ENCODE measurements at regions not wholly inside any gene's neighbourhood (a gene's known extent, or its start where the extent isn't known, plus 50 kb on each side); places are given as distances from the start of the nearest gene placed in this dataset.

DNA sequence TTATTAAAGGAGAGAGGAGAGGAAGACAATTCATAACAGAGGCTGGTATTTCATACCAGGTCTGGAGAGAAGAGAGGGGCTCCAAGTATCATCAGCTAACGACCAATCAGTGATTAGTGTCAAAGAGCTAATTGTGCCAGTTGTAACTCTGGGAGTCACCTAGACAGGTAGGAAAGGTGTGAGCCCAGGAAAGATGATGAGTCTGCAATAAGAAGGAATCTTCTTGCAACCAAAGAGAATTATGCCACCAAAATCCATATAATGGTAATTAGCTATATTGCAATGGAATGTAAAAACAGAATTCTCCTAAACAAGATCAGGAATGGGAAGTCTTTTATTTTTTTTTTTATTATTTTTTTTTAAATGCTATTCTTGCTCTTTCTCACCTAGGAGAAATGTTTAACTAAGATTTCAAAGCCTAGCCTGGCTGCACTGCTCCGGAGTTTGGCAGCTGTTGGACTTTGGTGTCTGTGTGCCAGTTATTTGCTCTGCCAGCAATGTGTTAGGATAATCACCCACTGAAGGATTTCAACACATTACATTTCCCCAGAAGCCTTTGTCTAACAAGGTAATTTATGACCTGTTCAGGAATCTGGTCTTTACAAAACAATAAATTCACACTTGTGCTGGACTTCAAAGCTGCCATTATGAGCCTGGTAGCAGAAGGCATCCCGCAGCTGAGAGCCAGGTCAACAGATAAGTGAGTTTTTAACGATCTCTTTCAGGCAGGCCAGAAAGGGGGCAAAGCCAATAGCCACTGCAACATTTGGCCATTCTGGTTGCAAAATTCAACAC lies 89.4 kb downstream of the FOXB1 start:
- Histone ChIP-seq H3K27ac (replicated peaks; ENCODE audit: low read length) (no peak overlapping the region), H3K27me3 (ENCODE audit: control insufficient read depth in 3 of 3, insufficient read depth in 3 of 3, low read depth in 1 of 3, low read length in 3 of 3) (no peaks in the 10 kb centered on the region), H4K8ac (ENCODE audit: low read depth, low read length) (no peak overlapping the region), H3K4ac (ENCODE audit: low read length) (no peak overlapping the region), H3K36me3 (replicated peaks in 1 of 2; ENCODE audit: control insufficient read depth in 2 of 2, insufficient read depth in 2 of 2, low read length in 2 of 2) (no peaks in the 10 kb centered on the region), H3K23ac (ENCODE audit: low read depth, low read length, poor library complexity) (no peak overlapping the region), H2BK15ac (ENCODE audit: low read length) (no peak overlapping the region), H3K9me3 (replicated peaks in 1 of 2; ENCODE audit: control insufficient read depth in 2 of 2, insufficient read depth in 1 of 2, low read depth in 1 of 2, low read length in 2 of 2) (peaks cover 0 to 14% of the 10 kb centered on the region in 2 donors), H2BK120ac (ENCODE audit: low read depth, low read length) (no peak overlapping the region), H3K14ac (ENCODE audit: low read length) (no peak overlapping the region), H3K18ac (ENCODE audit: low read length) (no peak overlapping the region), H2AFZ (ENCODE audit: low read length) (no peak overlapping the region), H2BK12ac (ENCODE audit: low read length) (no peak overlapping the region), H3K4me3 (ENCODE audit: low read length in 2 of 2) (no peak overlapping the region), H3K4me2 (ENCODE audit: insufficient read depth, low read length, poor library complexity, severe bottlenecking) (no peak overlapping the region), H3K9ac (ENCODE audit: low read depth, low read length, poor library complexity) (no peak overlapping the region), H2AK5ac (ENCODE audit: low read depth, low read length) (no peak overlapping the region), H3K4me1 (ENCODE audit: control insufficient read depth in 2 of 2, insufficient read depth in 1 of 2, low read depth in 1 of 2, low read length in 2 of 2) (peaks cover 0 to 2% of the 10 kb centered on the region in 2 donors), H3K79me1 (ENCODE audit: low read depth, low read length) (no peaks in the 10 kb centered on the region), H4K91ac (ENCODE audit: low read depth, low read length, poor library complexity) (no peak overlapping the region), H2BK5ac (ENCODE audit: low read length) (no peak overlapping the region)
- no CpG with 5 or more reads among the region's 4 CpGs for WGBS, 2 donors (ENCODE audit: extremely low coverage in 2 of 2, insufficient read length in 2 of 2, insufficient replicate concordance in 1 of 2)
- no peak for DNase-seq (ENCODE audit: low spot score)

DNA sequence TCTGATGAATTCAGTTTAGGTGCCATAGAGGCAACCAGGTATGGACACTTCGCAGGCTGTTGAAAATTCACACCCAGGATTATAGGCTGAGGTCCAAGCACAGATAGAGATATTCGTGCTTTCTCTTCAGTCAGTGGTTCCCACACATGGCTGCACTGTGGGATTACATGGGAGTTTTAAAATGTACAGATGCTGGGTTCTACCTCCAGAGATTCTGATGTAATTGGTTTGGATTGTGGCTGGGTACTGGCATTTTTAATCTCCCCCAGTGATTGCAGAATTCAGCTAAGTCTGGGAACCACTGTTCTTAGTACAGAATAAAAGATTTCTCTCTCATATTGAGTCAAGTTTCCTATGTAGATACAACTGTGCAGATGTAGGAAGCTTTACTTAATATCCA lies 91.6 kb downstream of the FOXB1 start:
- H3K4me1 ChIP-seq (ENCODE audit: control insufficient read depth in 2 of 2, insufficient read depth in 1 of 2, low read depth in 1 of 2, low read length in 2 of 2) = peaks cover 0 to 2% of the 10 kb centered on the region in 2 donors
- H4K8ac ChIP-seq (ENCODE audit: low read depth, low read length) = no peak overlapping the region
- no peak overlapping the region for H3K4me3 ChIP-seq (ENCODE audit: low read length in 2 of 2)
- H2BK15ac ChIP-seq (ENCODE audit: low read length) = no peak overlapping the region
- no peaks in the 10 kb centered on the region for H3K79me1 ChIP-seq (ENCODE audit: low read depth, low read length)
- no peak for DNase-seq (ENCODE audit: low spot score)
- no peak overlapping the region for H3K4ac ChIP-seq (ENCODE audit: low read length)
- H3K27ac ChIP-seq (replicated peaks; ENCODE audit: low read length) = no peak overlapping the region
- no peak overlapping the region for H2BK120ac ChIP-seq (ENCODE audit: low read depth, low read length)
- H2AFZ ChIP-seq (ENCODE audit: low read length) = no peak overlapping the region
- H3K27me3 ChIP-seq (ENCODE audit: control insufficient read depth in 3 of 3, insufficient read depth in 3 of 3, low read depth in 1 of 3, low read length in 3 of 3) = no peaks in the 10 kb centered on the region
- no peak overlapping the region for H2BK12ac ChIP-seq (ENCODE audit: low read length)
- H3K23ac ChIP-seq (ENCODE audit: low read depth, low read length, poor library complexity) = no peak overlapping the region
- peaks cover 0 to 14% of the 10 kb centered on the region in 2 donors for H3K9me3 ChIP-seq (replicated peaks in 1 of 2; ENCODE audit: control insufficient read depth in 2 of 2, insufficient read depth in 1 of 2, low read depth in 1 of 2, low read length in 2 of 2)
- H3K18ac ChIP-seq (ENCODE audit: low read length) = no peak overlapping the region
- H3K36me3 ChIP-seq (replicated peaks in 1 of 2; ENCODE audit: control insufficient read depth in 2 of 2, insufficient read depth in 2 of 2, low read length in 2 of 2) = no peaks in the 10 kb centered on the region
- no peak overlapping the region for H3K4me2 ChIP-seq (ENCODE audit: insufficient read depth, low read length, poor library complexity, severe bottlenecking)
- no peak overlapping the region for H4K91ac ChIP-seq (ENCODE audit: low read depth, low read length, poor library complexity)
- no peak overlapping the region for H3K14ac ChIP-seq (ENCODE audit: low read length)
- no CpG with 5 or more reads among the region's 2 CpGs for WGBS, 2 donors (ENCODE audit: extremely low coverage in 2 of 2, insufficient read length in 2 of 2, insufficient replicate concordance in 1 of 2)
- H3K9ac ChIP-seq (ENCODE audit: low read depth, low read length, poor library complexity) = no peak overlapping the region
- no peak overlapping the region for H2AK5ac ChIP-seq (ENCODE audit: low read depth, low read length)
- H2BK5ac ChIP-seq (ENCODE audit: low read length) = no peak overlapping the region

DNA sequence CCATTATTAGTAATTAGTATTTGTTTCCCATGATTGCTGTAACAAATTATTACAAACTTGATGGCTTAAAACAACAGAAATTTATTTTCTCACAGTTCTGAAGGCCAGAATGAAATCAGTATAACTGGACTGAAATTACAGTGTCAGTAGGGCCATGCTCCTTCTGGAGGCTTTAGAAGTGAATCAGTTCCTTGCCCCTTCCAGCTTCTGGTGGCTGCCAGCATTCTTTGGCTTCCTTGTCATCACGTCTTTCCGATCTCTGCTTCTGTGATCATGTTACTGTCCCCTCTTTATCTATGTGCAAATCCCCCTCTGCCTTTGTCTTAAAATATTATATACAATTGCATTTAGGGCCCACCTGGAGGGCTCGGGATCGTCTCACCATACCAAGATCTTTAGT lies 92.0 kb downstream of the FOXB1 start:
- H2BK120ac ChIP-seq (ENCODE audit: low read depth, low read length) = no peak overlapping the region
- no peaks in the 10 kb centered on the region for H3K27me3 ChIP-seq (ENCODE audit: control insufficient read depth in 3 of 3, insufficient read depth in 3 of 3, low read depth in 1 of 3, low read length in 3 of 3)
- no peak overlapping the region for H3K9ac ChIP-seq (ENCODE audit: low read depth, low read length, poor library complexity)
- WGBS, 2 donors (ENCODE audit: extremely low coverage in 2 of 2, insufficient read length in 2 of 2, insufficient replicate concordance in 1 of 2) = no CpG with 5 or more reads among the region's 4 CpGs
- no peak overlapping the region for H3K4me3 ChIP-seq (ENCODE audit: low read length in 2 of 2)
- no peak overlapping the region for H2BK12ac ChIP-seq (ENCODE audit: low read length)
- no peak overlapping the region for H3K23ac ChIP-seq (ENCODE audit: low read depth, low read length, poor library complexity)
- no peak overlapping the region for H4K8ac ChIP-seq (ENCODE audit: low read depth, low read length)
- peaks cover 0 to 14% of the 10 kb centered on the region in 2 donors for H3K9me3 ChIP-seq (replicated peaks in 1 of 2; ENCODE audit: control insufficient read depth in 2 of 2, insufficient read depth in 1 of 2, low read depth in 1 of 2, low read length in 2 of 2)
- H3K4ac ChIP-seq (ENCODE audit: low read length) = no peak overlapping the region
- no peak overlapping the region for H2AK5ac ChIP-seq (ENCODE audit: low read depth, low read length)
- no peak overlapping the region for H2AFZ ChIP-seq (ENCODE audit: low read length)
- H2BK15ac ChIP-seq (ENCODE audit: low read length) = no peak overlapping the region
- no peaks in the 10 kb centered on the region for H3K36me3 ChIP-seq (replicated peaks in 1 of 2; ENCODE audit: control insufficient read depth in 2 of 2, insufficient read depth in 2 of 2, low read length in 2 of 2)
- DNase-seq (ENCODE audit: low spot score) = no peak
- no peaks in the 10 kb centered on the region for H3K79me1 ChIP-seq (ENCODE audit: low read depth, low read length)
- no peak overlapping the region for H3K14ac ChIP-seq (ENCODE audit: low read length)
- H3K27ac ChIP-seq (replicated peaks; ENCODE audit: low read length) = no peak overlapping the region
- no peak overlapping the region for H4K91ac ChIP-seq (ENCODE audit: low read depth, low read length, poor library complexity)
- H2BK5ac ChIP-seq (ENCODE audit: low read length) = no peak overlapping the region
- no peak overlapping the region for H3K18ac ChIP-seq (ENCODE audit: low read length)
- H3K4me2 ChIP-seq (ENCODE audit: insufficient read depth, low read length, poor library complexity, severe bottlenecking) = no peak overlapping the region
- peaks cover 0 to 3% of the 10 kb centered on the region in 2 donors for H3K4me1 ChIP-seq (ENCODE audit: control insufficient read depth in 2 of 2, insufficient read depth in 1 of 2, low read depth in 1 of 2, low read length in 2 of 2)

DNA sequence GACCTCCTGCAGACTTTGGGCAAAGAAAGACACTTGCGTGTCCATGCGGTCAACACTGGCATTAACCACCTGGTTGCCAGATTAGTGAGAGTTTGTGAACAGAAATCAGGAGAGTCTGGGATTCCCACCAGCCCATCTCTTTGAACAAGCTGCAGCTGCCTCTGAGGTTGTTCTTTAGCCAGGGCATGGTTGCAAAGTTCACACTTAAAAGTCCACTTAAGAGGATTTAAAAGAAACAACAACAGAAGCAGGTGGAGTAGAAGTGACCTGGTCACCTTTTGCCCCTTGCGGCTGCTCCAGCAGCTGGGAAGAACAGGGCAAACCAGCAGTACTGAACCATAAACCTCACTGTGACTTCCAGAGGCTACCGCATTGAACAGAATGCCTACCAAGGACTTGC lies 97.3 kb downstream of the FOXB1 start:
- Histone ChIP-seq H2BK120ac (ENCODE audit: low read depth, low read length) (no peak overlapping the region), H2BK5ac (ENCODE audit: low read length) (no peak overlapping the region), H3K18ac (ENCODE audit: low read length) (no peak overlapping the region), H3K23ac (ENCODE audit: low read depth, low read length, poor library complexity) (no peak overlapping the region), H3K4ac (ENCODE audit: low read length) (no peak overlapping the region), H3K4me2 (ENCODE audit: insufficient read depth, low read length, poor library complexity, severe bottlenecking) (no peak overlapping the region), H3K9me3 (replicated peaks in 1 of 2; ENCODE audit: control insufficient read depth in 2 of 2, insufficient read depth in 1 of 2, low read depth in 1 of 2, low read length in 2 of 2) (peaks cover 0 to 9% of the 10 kb centered on the region in 2 donors), H4K91ac (ENCODE audit: low read depth, low read length, poor library complexity) (no peak overlapping the region), H2AK5ac (ENCODE audit: low read depth, low read length) (no peak overlapping the region), H3K4me1 (ENCODE audit: control insufficient read depth in 2 of 2, insufficient read depth in 1 of 2, low read depth in 1 of 2, low read length in 2 of 2) (peaks cover 0 to 4% of the 10 kb centered on the region in 2 donors), H3K36me3 (replicated peaks in 1 of 2; ENCODE audit: control insufficient read depth in 2 of 2, insufficient read depth in 2 of 2, low read length in 2 of 2) (no peaks in the 10 kb centered on the region), H2BK15ac (ENCODE audit: low read length) (no peak overlapping the region), H3K27me3 (ENCODE audit: control insufficient read depth in 3 of 3, insufficient read depth in 3 of 3, low read depth in 1 of 3, low read length in 3 of 3) (no peaks in the 10 kb centered on the region), H2BK12ac (ENCODE audit: low read length) (no peak overlapping the region), H3K27ac (replicated peaks; ENCODE audit: low read length) (no peak overlapping the region), H4K8ac (ENCODE audit: low read depth, low read length) (no peak overlapping the region), H3K4me3 (ENCODE audit: low read length in 2 of 2) (no peak overlapping the region), H2AFZ (ENCODE audit: low read length) (peak overlapping the region; percentile 32), H3K9ac (ENCODE audit: low read depth, low read length, poor library complexity) (no peak overlapping the region), H3K79me1 (ENCODE audit: low read depth, low read length) (no peaks in the 10 kb centered on the region), H3K14ac (ENCODE audit: low read length) (no peak overlapping the region)
- DNase-seq (ENCODE audit: low spot score) = no peak
- no CpG with 5 or more reads among the region's 4 CpGs for WGBS, 2 donors (ENCODE audit: extremely low coverage in 2 of 2, insufficient read length in 2 of 2, insufficient replicate concordance in 1 of 2)

Measured in neuronal stem cell (in vitro differentiated cells).